Fibroblast of lung (primary cell): ENCODE measurements at regions not wholly inside any gene's neighbourhood (a gene's known extent, or its start where the extent isn't known, plus 50 kb on each side); places are given as distances from the start of the nearest gene placed in this dataset.

Experiments
- DNase-seq, 2 donors: peaks; one replicate each; pipeline versions ENCODE4 v3.0.0 to v3.0.0-alpha.2; 2010; ENCODE audit warnings: low read depth in 2 of 2
- H2AFZ ChIP-seq: 2 replicates; pipeline ENCODE4 v1.5.1; 2012; ENCODE audit warnings: low read length, control low read depth, inconsistent platforms
- H3K27ac ChIP-seq: 2 replicates; pipeline ENCODE4 v1.5.1; 2011; ENCODE audit warnings: low read length, control low read depth; ENCODE audit not compliant: insufficient read depth
- H3K27me3 ChIP-seq: 2 replicates; pipeline ENCODE4 v1.5.1; 2011; ENCODE audit warnings: mild to moderate bottlenecking, low read length; ENCODE audit not compliant: control insufficient read depth, insufficient read depth
- H3K36me3 ChIP-seq: 2 replicates; pipeline ENCODE4 v1.5.1; 2011; ENCODE audit warnings: low read length; ENCODE audit not compliant: control insufficient read depth, insufficient read depth
- H3K4me1 ChIP-seq: 2 replicates; pipeline ENCODE4 v1.5.1; 2011; ENCODE audit warnings: low read length; ENCODE audit not compliant: control insufficient read depth, insufficient read depth; ENCODE audit errors: extremely low read depth
- H3K4me2 ChIP-seq: 2 replicates; pipeline ENCODE4 v1.5.1; 2011; ENCODE audit warnings: low read length, control low read depth; ENCODE audit not compliant: insufficient read depth; ENCODE audit errors: extremely low read depth
- H3K4me3 ChIP-seq, 4 experiments: fragments of 200-600 bp in 1 of 4; sonication (generic) in 1 of 4; replicated peaks in 1 of 4; 2 replicates each; pipeline ENCODE4 v1.5.1; 2011 to 2016; ENCODE audit warnings: low read length in 4 of 4, low read depth in 3 of 4, mild to moderate bottlenecking in 3 of 4, control low read depth in 2 of 4, inconsistent platforms in 1 of 4, mixed read lengths in 1 of 4; ENCODE audit not compliant: insufficient read depth in 1 of 4; ENCODE audit errors: control extremely low read depth in 1 of 4
- H3K79me2 ChIP-seq: 2 replicates; pipeline ENCODE4 v1.5.1; 2012; ENCODE audit warnings: mild to moderate bottlenecking, low read length, inconsistent platforms; ENCODE audit not compliant: control insufficient read depth, insufficient read depth
- H3K9ac ChIP-seq: 2 replicates; pipeline ENCODE4 v1.5.1; 2011; ENCODE audit warnings: mild to moderate bottlenecking, low read length, control low read depth; ENCODE audit not compliant: insufficient read depth
- H3K9me3 ChIP-seq: 2 replicates; pipeline ENCODE4 v1.5.1; 2012; ENCODE audit warnings: low read depth, low read length; ENCODE audit not compliant: control insufficient read depth, insufficient read depth
- H4K20me1 ChIP-seq: 2 replicates; pipeline ENCODE4 v1.5.1; 2011; ENCODE audit warnings: low read length; ENCODE audit not compliant: control insufficient read depth, insufficient read depth; ENCODE audit errors: extremely low read depth
- CTCF ChIP-seq, 2 donors: IDR thresholded peaks in 1 of 2; conservative IDR thresholded peaks in 1 of 2; 1 replicate in 1 of 2; 2 replicates in 1 of 2; pipeline ENCODE4 v1.5.1; 2011 to 2012; ENCODE audit warnings: low read length in 2 of 2, control low read depth in 1 of 2, inconsistent platforms in 1 of 2, low read depth in 1 of 2, mild to moderate bottlenecking in 1 of 2
- EZH2 ChIP-seq: IDR thresholded peaks from 2 replicates; pipeline ENCODE4 v1.5.1; 2012; ENCODE audit warnings: low read length, control low read depth, mild to moderate bottlenecking; ENCODE audit errors: missing control alignments

DNA sequence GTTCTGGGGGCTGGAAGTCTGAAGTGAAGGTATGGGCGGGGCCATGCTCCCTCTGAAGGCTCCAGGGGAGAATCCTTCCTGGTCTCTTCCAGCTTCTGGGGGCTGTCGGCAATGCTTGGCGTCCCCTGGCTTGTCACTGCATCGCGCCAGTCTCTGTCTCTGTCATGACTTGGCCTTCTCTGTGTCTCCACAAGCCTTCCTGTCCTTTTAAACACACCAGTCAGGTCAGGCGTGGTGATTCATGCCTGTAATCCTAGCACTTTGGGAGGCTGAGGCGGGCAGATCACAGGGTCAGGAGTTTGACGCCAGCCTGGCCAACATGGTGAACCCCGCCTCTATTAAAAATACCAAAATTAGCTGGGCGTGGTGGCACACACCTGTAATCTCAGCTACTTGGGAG lies 125.3 kb downstream of the ACTL8 start:
- Histone ChIP-seq H3K9me3 (no peaks in the 10 kb centered on the region), H3K27ac (no peak overlapping the region), H3K79me2 (no peaks in the 10 kb centered on the region), H4K20me1 (no peaks in the 10 kb centered on the region), H3K27me3 (no peaks in the 10 kb centered on the region), H3K9ac (no peak overlapping the region), H3K4me2 (no peak overlapping the region), H3K4me1 (peaks cover 19% of the 10 kb centered on the region), H3K4me3 (no peak overlapping the region), H3K36me3 (no peaks in the 10 kb centered on the region), H2AFZ (no peak overlapping the region)
- no peak for DNase-seq
- TF ChIP-seq EZH2 = no peak

DNA sequence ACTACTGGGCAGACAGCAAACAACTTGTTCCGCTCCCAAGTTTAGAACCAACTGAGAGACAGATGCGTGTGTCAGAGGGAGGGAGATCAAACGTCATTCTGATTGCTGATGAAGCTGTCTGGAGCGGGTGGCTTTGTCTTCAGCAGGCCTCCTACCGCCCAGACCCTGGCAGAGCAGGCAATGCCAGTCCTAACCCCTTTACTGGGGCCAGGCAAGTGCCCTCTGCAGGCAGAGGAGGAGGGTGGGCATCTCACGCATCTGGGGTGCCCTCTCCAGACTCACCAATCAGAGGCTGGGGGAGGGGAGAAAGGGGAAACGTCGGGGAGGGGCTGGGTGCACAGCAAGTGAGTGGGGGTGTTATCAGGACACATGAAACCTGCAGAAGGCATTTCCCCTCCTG lies 126.6 kb downstream of the ACTL8 start:
- DNase-seq = no peak

GRCh38 chr1:17883136-17883535 lies 128.0 kb downstream of the ACTL8 start:
- no peak overlapping the region for H3K4me2 ChIP-seq
- H4K20me1 ChIP-seq = no peaks in the 10 kb centered on the region
- peaks cover 14% of the 10 kb centered on the region for H3K4me1 ChIP-seq
- TF ChIP-seq EZH2 = no peak
- no peak for TF ChIP-seq CTCF (conservative IDR thresholded peaks at IDR 0.05 in 1 of 2, IDR thresholded peaks at IDR 0.05 in 1 of 2; ENCODE audit: low read depth in 1 of 2, low read length in 2 of 2)
- H3K9ac ChIP-seq = no peak overlapping the region
- no peaks in the 10 kb centered on the region for H3K9me3 ChIP-seq
- no peaks in the 10 kb centered on the region for H3K79me2 ChIP-seq
- no peak overlapping the region for H3K4me3 ChIP-seq
- H3K27me3 ChIP-seq = no peaks in the 10 kb centered on the region
- H3K36me3 ChIP-seq = no peaks in the 10 kb centered on the region
- no peak for DNase-seq
- no peak overlapping the region for H2AFZ ChIP-seq
- no peak overlapping the region for H3K27ac ChIP-seq

More for the DNA sequence above, 126.6 kb downstream of the ACTL8 start:
- H3K9ac ChIP-seq = no peak overlapping the region
- H3K4me1 ChIP-seq = peaks cover 14% of the 10 kb centered on the region
- no peaks in the 10 kb centered on the region for H3K36me3 ChIP-seq
- TF ChIP-seq EZH2 (no peak), CTCF (conservative IDR thresholded peaks at IDR 0.05 in 1 of 2, IDR thresholded peaks at IDR 0.05 in 1 of 2; ENCODE audit: low read depth in 1 of 2, low read length in 2 of 2) (no peak)
- H2AFZ ChIP-seq = no peak overlapping the region
- H3K4me2 ChIP-seq = no peak overlapping the region
- no peaks in the 10 kb centered on the region for H3K27me3 ChIP-seq
- no peak overlapping the region for H3K27ac ChIP-seq
- no peaks in the 10 kb centered on the region for H3K79me2 ChIP-seq
- no peaks in the 10 kb centered on the region for H4K20me1 ChIP-seq
- no peak overlapping the region for H3K4me3 ChIP-seq
- H3K9me3 ChIP-seq = no peaks in the 10 kb centered on the region
